Neural progenitor cell (in vitro differentiated cells): ENCODE measurements at regions not wholly inside any gene's neighbourhood (a gene's known extent, or its start where the extent isn't known, plus 50 kb on each side); places are given as distances from the start of the nearest gene placed in this dataset.

ENCODE experiments used
- CTCF ChIP-seq: fragments of 200-600 bp; sonication (generic); IDR thresholded peaks from 2 replicates; pipeline ENCODE4 v1.5.1; 2017; ENCODE audit warnings: antibody characterized with exemption, mild to moderate bottlenecking
- EZH2 ChIP-seq: fragments of 200-600 bp; sonication (generic); IDR thresholded peaks from 2 replicates; pipeline ENCODE4 v1.6.1; 2017; ENCODE audit warnings: antibody characterized with exemption, mild to moderate bottlenecking, moderate library complexity
- EZH2phosphoT487 ChIP-seq: fragments of 200-600 bp; sonication (generic); IDR thresholded peaks from 2 replicates; pipeline ENCODE4 v1.6.1; 2017; ENCODE audit warnings: antibody characterized with exemption

- TF ChIP-seq CTCF (no peak), EZH2phosphoT487 (no peak), EZH2 (no peak)
Observed at GRCh38 chr9:84613431-84613830, 56.1 kb upstream of the NTRK2 start.
